ENCODE measurements at regions not wholly inside any gene's neighbourhood (a gene's known extent, or its start where the extent isn't known, plus 50 kb on each side); places are given as distances from the start of the nearest gene placed in this dataset.

- no peak for DNase-seq
- ChIA-PET POLR2A (no interaction called here), CTCF (no interaction called here)
- TF ChIP-seq FOSL2 (IDR thresholded peaks at IDR 0.05; ENCODE audit: borderline replicate concordance, low read depth) (no peak), CHD2 (IDR thresholded peaks at IDR 0.05; ENCODE audit: low read length, partially characterized antibody) (no peak), MEF2A (IDR thresholded peaks at IDR 0.05; ENCODE audit: borderline replicate concordance, low read depth) (no peak), ZBTB33 (IDR thresholded peaks at IDR 0.05; ENCODE audit: borderline replicate concordance, low read depth) (no peak), USF1 (IDR thresholded peaks at IDR 0.05; ENCODE audit: borderline replicate concordance, low read depth) (no peak), RCOR1 (IDR thresholded peaks at IDR 0.05; ENCODE audit: low read length) (no peak), RXRA (IDR thresholded peaks at IDR 0.05; ENCODE audit: borderline replicate concordance, low read depth) (no peak), ELF1 (IDR thresholded peaks at IDR 0.05) (no peak), RFX5 (IDR thresholded peaks at IDR 0.05; ENCODE audit: low read length) (no peak), MXI1 (IDR thresholded peaks at IDR 0.05; ENCODE audit: low read depth, low read length) (no peak), YY1 (IDR thresholded peaks at IDR 0.05; ENCODE audit: low read depth) (no peak), FOXJ3 (CRISPR knock-in tag; IDR thresholded peaks at IDR 0.05) (no peak), TCF12 (IDR thresholded peaks at IDR 0.05) (no peak), JUND (IDR thresholded peaks at IDR 0.05) (no peak), NRF1 (IDR thresholded peaks at IDR 0.05; ENCODE audit: low read depth, low read length) (no peak), RAD21 (IDR thresholded peaks at IDR 0.05; ENCODE audit: low read length) (no peak), TAF1 (IDR thresholded peaks at IDR 0.05; ENCODE audit: borderline replicate concordance, low read depth, low read length) (no peak), MAX (IDR thresholded peaks at IDR 0.05; ENCODE audit: low read depth) (no peak), REST (IDR thresholded peaks at IDR 0.05; ENCODE audit: low read depth, low read length) (no peak), SMC3 (IDR thresholded peaks at IDR 0.05; ENCODE audit: low read depth, low read length) (no peak)
- no peaks in the 10 kb centered on the region for H4K20me1 ChIP-seq (ENCODE audit: insufficient read depth)
- no peak overlapping the region for H3K9ac ChIP-seq
- H2AFZ ChIP-seq (ENCODE audit: low read depth), result no peak overlapping the region
- no peaks in the 10 kb centered on the region for H3K36me3 ChIP-seq (replicated peaks in 1 of 2; ENCODE audit: control insufficient read depth in 1 of 2, insufficient read depth in 2 of 2, low read length in 1 of 2)
- H3K4me2 ChIP-seq, result no peak overlapping the region
- H3F3A ChIP-seq (replicated peaks; ENCODE audit: insufficient read depth), result no peaks in the 10 kb centered on the region
- no peaks in the 10 kb centered on the region for H3K9me3 ChIP-seq
- H3K4me1 ChIP-seq (ENCODE audit: control insufficient read depth in 1 of 2, insufficient read depth in 2 of 2, low read depth in 1 of 2, low read length in 1 of 2), result no peaks in the 10 kb centered on the region
- no peak overlapping the region for H3K4me3 ChIP-seq (ENCODE audit: low read depth in 2 of 2, low read length in 1 of 2)
- H3K79me2 ChIP-seq (ENCODE audit: insufficient read depth), result no peaks in the 10 kb centered on the region
- H3K9me2 ChIP-seq, result no peaks in the 10 kb centered on the region
- WGBS (ENCODE audit: low lambda C conversion rate), result 16% methylated on average over 4 of the region's 4 CpGs
- H3K27me3 ChIP-seq (ENCODE audit: insufficient read depth), result no peaks in the 10 kb centered on the region
- no peak overlapping the region for H3K27ac ChIP-seq (ENCODE audit: low read depth in 2 of 2, low read length in 1 of 2)
Measured at GRCh38 chr9:117521293-117521692, 106.4 kb upstream of the ASTN2 start.
